ENCODE measurements at regions not wholly inside any gene's neighbourhood (a gene's known extent, or its start where the extent isn't known, plus 50 kb on each side); places are given as distances from the start of the nearest gene placed in this dataset.

GRCh38 chr3:83195243-83195642, 1433.8 kb upstream of the GBE1 start:
- no peak for TF ChIP-seq CTCF (IDR thresholded peaks at IDR 0.05)
- TF ChIP-seq POLR2A (IDR thresholded peaks at IDR 0.05) = no peak
- H3K9me3 ChIP-seq (replicated peaks in 1 of 3) = no peaks in the 10 kb centered on the region

GRCh38 chr3:83193526-83193925, 1432.1 kb upstream of the GBE1 start:
- DNase-seq = no peak
- 62 to 81% (median 66%) methylated on average over 1 of the region's 1 CpG for WGBS, 4 donors
- no peak for TF ChIP-seq CTCF (IDR thresholded peaks at IDR 0.05)
- no peak for TF ChIP-seq POLR2A (IDR thresholded peaks at IDR 0.05)
- intact Hi-C loops (cut with DNase I) = no loop called here
- H3K27ac ChIP-seq = no peak overlapping the region
- no peaks in the 10 kb centered on the region for H3K9me3 ChIP-seq (replicated peaks in 1 of 3)
- no peaks in the 10 kb centered on the region for H3K27me3 ChIP-seq
- no peaks in the 10 kb centered on the region for H3K4me1 ChIP-seq (replicated peaks in 1 of 2)
- H3K36me3 ChIP-seq (replicated peaks in 1 of 2) = no peaks in the 10 kb centered on the region
- H3K4me3 ChIP-seq = no peak overlapping the region

More at GRCh38 chr3:83195243-83195642, 1433.8 kb upstream of the GBE1 start:
- Histone ChIP-seq H3K4me1 (replicated peaks in 1 of 2) (no peaks in the 10 kb centered on the region), H3K27me3 (no peaks in the 10 kb centered on the region), H3K4me3 (no peak overlapping the region), H3K36me3 (replicated peaks in 1 of 2) (no peaks in the 10 kb centered on the region), H3K27ac (no peak overlapping the region)
- DNase-seq = no peak
- intact Hi-C loops (cut with DNase I) = no loop called here

- intact Hi-C loops (cut with DNase I) = no loop called here
- Histone ChIP-seq H3K36me3 (replicated peaks in 1 of 2) (no peaks in the 10 kb centered on the region), H3K4me3 (no peak overlapping the region), H3K9me3 (replicated peaks in 1 of 3) (no peaks in the 10 kb centered on the region), H3K27me3 (no peaks in the 10 kb centered on the region), H3K27ac (no peak overlapping the region), H3K4me1 (replicated peaks in 1 of 2) (no peaks in the 10 kb centered on the region)
- DNase-seq = no peak
- TF ChIP-seq CTCF (IDR thresholded peaks at IDR 0.05) (no peak), POLR2A (IDR thresholded peaks at IDR 0.05) (no peak)
These were observed 1428.2 kb upstream of the GBE1 start for GRCh38 chr3:83189634-83190033.

GRCh38 chr3:83169473-83169872, 1408.0 kb upstream of the GBE1 start:
- no peaks in the 10 kb centered on the region for H3K36me3 ChIP-seq (replicated peaks in 1 of 2)
- DNase-seq = no peak
- intact Hi-C loops (cut with DNase I) = no loop called here
- 75 to 95% (median 89%) methylated on average over 1 of the region's 1 CpG for WGBS, 4 donors
- H3K9me3 ChIP-seq (replicated peaks in 1 of 3) = no peaks in the 10 kb centered on the region
- H3K27ac ChIP-seq = no peak overlapping the region
- H3K4me3 ChIP-seq = no peak overlapping the region
- TF ChIP-seq POLR2A (IDR thresholded peaks at IDR 0.05) = no peak
- no peak for TF ChIP-seq CTCF (IDR thresholded peaks at IDR 0.05)
- H3K27me3 ChIP-seq = no peaks in the 10 kb centered on the region
- no peaks in the 10 kb centered on the region for H3K4me1 ChIP-seq (replicated peaks in 1 of 2)
